Ascending aorta (tissue), 2 donors: ENCODE measurements at regions not wholly inside any gene's neighbourhood (a gene's known extent, or its start where the extent isn't known, plus 50 kb on each side); places are given as distances from the start of the nearest gene placed in this dataset.

Experiments
- DNase-seq, 2 donors: peaks; one replicate each; pipeline ENCODE4 v3.0.0-alpha.2; 2019; ENCODE audit warnings: low spot score in 2 of 2
- H3K27ac ChIP-seq, 2 donors: fragments of 200-600 bp; sonication (generic); one replicate each; pipeline ENCODE4 v1.5.1; 2016 to 2017; ENCODE audit warnings: mild to moderate bottlenecking in 1 of 2
- H3K27me3 ChIP-seq: fragments of 200-600 bp; sonication (generic); one replicate; pipeline ENCODE4 v1.5.1; 2017
- H3K36me3 ChIP-seq, 2 donors: fragments of 200-600 bp; sonication (generic); one replicate each; pipeline ENCODE4 v1.5.1; 2016
- H3K4me1 ChIP-seq, 2 donors: fragments of 200-600 bp; sonication (generic); one replicate each; pipeline ENCODE4 v1.5.1; 2016 to 2017; ENCODE audit warnings: mild to moderate bottlenecking in 1 of 2
- H3K4me3 ChIP-seq, 2 donors: fragments of 200-600 bp; sonication (generic); one replicate each; pipeline ENCODE4 v1.5.1; 2016 to 2017; ENCODE audit warnings: mild to moderate bottlenecking in 1 of 2
- H3K9me3 ChIP-seq, 2 donors: fragments of 200-600 bp; sonication (generic); one replicate each; pipeline ENCODE4 v1.5.1; 2016
- CTCF ChIP-seq, 3 experiments: fragments of 200-600 bp in 2 of 3; fragments of 450-650 bp in 1 of 3; sonication (generic) in 2 of 3; IDR thresholded peaks; one replicate each; pipeline ENCODE4 v1.5.1; 2016 to 2019; ENCODE audit warnings: antibody characterized with exemption in 3 of 3, mild to moderate bottlenecking in 1 of 3, moderate library complexity in 1 of 3
- intact Hi-C: fragments of 100-400 bp; cut with DNase I; formaldehyde crosslinking; loops from one replicate; pipeline ENCODE4 v1.15.1; 2023

- H3K4me1 ChIP-seq, result no peaks in the 10 kb centered on the region
- H3K36me3 ChIP-seq, result no peaks in the 10 kb centered on the region
- no peak overlapping the region for H3K27ac ChIP-seq
- H3K27me3 ChIP-seq, result no peaks in the 10 kb centered on the region
- TF ChIP-seq CTCF (IDR thresholded peaks at IDR 0.05), result no peak
- no peak overlapping the region for H3K4me3 ChIP-seq
- DNase-seq, result no peak
- H3K9me3 ChIP-seq, result no peaks in the 10 kb centered on the region
- intact Hi-C loops, result no loop called here
Observed at GRCh38 chr5:14069021-14069420, 74.1 kb upstream of the TRIO start.

- Histone ChIP-seq H3K4me3 (no peak overlapping the region), H3K36me3 (no peaks in the 10 kb centered on the region), H3K27ac (no peak overlapping the region), H3K9me3 (no peaks in the 10 kb centered on the region), H3K27me3 (no peaks in the 10 kb centered on the region), H3K4me1 (no peaks in the 10 kb centered on the region)
- DNase-seq, result no peak
- no peak for TF ChIP-seq CTCF (IDR thresholded peaks at IDR 0.05)
- intact Hi-C loops, result no loop called here
Observed at GRCh38 chr5:14068136-14068535, 75.0 kb upstream of the TRIO start.

DNA sequence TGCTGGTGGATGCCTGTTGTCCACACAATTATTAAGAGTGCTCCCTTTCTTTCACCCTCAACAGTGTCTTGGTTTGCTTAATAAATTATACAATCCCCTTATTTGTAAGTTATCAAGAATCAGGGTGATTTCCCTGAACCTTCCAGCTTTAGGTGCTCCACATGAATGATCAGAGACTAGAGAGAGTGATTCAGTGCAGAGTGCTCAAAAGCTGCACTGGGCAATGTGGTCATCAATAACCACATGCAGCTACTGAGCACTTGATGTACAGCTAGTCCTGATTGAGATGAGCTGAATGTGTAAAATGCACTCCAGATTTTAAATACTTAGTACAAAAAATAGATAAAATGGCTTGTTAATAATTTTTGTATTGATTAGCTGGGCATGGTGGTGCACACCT lies 76.8 kb upstream of the TRIO start:
- Histone ChIP-seq H3K36me3 (no peaks in the 10 kb centered on the region), H3K4me1 (no peaks in the 10 kb centered on the region), H3K27ac (no peak overlapping the region), H3K4me3 (no peak overlapping the region), H3K9me3 (no peaks in the 10 kb centered on the region), H3K27me3 (no peaks in the 10 kb centered on the region)
- intact Hi-C loops, result no loop called here
- DNase-seq, result no peak
- no peak for TF ChIP-seq CTCF (IDR thresholded peaks at IDR 0.05)

- intact Hi-C loops, result no loop called here
- TF ChIP-seq CTCF (IDR thresholded peaks at IDR 0.05), result no peak
- Histone ChIP-seq H3K36me3 (no peaks in the 10 kb centered on the region), H3K27ac (no peak overlapping the region), H3K4me1 (no peaks in the 10 kb centered on the region), H3K9me3 (no peaks in the 10 kb centered on the region), H3K4me3 (no peak overlapping the region), H3K27me3 (no peaks in the 10 kb centered on the region)
- DNase-seq, result no peak
Observed at GRCh38 chr5:14064841-14065240, 78.3 kb upstream of the TRIO start.

DNA sequence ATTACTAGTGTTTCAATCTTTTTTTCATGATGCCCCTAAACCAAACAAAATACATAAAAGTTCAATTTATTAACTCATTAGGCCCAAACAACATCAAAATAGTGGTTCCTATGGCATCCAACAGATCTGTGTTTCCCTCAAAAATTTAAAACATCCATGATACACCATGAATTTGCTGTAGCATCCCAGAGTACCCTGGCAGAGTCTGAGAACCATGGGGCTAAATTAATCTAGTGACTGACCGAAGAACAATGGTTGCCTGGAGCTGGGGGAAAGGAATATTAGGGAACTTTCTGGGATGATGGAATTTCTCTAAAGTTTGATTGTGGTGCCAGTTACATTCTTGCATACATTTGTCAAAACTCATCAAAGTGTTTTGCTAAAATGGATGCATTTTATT lies 79.5 kb upstream of the TRIO start:
- H3K36me3 ChIP-seq, result no peaks in the 10 kb centered on the region
- no peaks in the 10 kb centered on the region for H3K9me3 ChIP-seq
- intact Hi-C loops, result no loop called here
- no peaks in the 10 kb centered on the region for H3K27me3 ChIP-seq
- H3K27ac ChIP-seq, result no peak overlapping the region
- TF ChIP-seq CTCF (IDR thresholded peaks at IDR 0.05), result no peak
- H3K4me3 ChIP-seq, result no peak overlapping the region
- H3K4me1 ChIP-seq, result no peaks in the 10 kb centered on the region
- no peak for DNase-seq

GRCh38 chr5:14063138-14063537 lies 80.0 kb upstream of the TRIO start:
- H3K27ac ChIP-seq, result no peak overlapping the region
- H3K36me3 ChIP-seq, result no peaks in the 10 kb centered on the region
- no peaks in the 10 kb centered on the region for H3K9me3 ChIP-seq
- intact Hi-C loops, result no loop called here
- no peak for TF ChIP-seq CTCF (IDR thresholded peaks at IDR 0.05)
- H3K27me3 ChIP-seq, result no peaks in the 10 kb centered on the region
- H3K4me1 ChIP-seq, result no peaks in the 10 kb centered on the region
- no peak for DNase-seq
- H3K4me3 ChIP-seq, result no peak overlapping the region
